D721Med (cell line): ENCODE measurements at regions not wholly inside any gene's neighbourhood (a gene's known extent, or its start where the extent isn't known, plus 50 kb on each side); places are given as distances from the start of the nearest gene placed in this dataset.

Source experiments
- DNase-seq: peaks from one replicate; pipeline ENCODE4 v3.0.0; 2011; ENCODE audit warnings: low spot score; ENCODE audit not compliant: insufficient read length
- FAIRE-seq: peaks from 2 replicates; lab custom pipeline; 2011; peaks lifted over from hg19 to GRCh38; lab: Jason Lieb, UNC
- TF ChIP-seq, protein P1 (sequence below): IDR thresholded peaks from 2 replicates; pipeline ENCODE4 v1.5.1; 2012; ENCODE audit warnings: mild to moderate bottlenecking, control low read depth; ENCODE audit not compliant: insufficient read depth; ENCODE audit errors: missing control alignments

DNA sequence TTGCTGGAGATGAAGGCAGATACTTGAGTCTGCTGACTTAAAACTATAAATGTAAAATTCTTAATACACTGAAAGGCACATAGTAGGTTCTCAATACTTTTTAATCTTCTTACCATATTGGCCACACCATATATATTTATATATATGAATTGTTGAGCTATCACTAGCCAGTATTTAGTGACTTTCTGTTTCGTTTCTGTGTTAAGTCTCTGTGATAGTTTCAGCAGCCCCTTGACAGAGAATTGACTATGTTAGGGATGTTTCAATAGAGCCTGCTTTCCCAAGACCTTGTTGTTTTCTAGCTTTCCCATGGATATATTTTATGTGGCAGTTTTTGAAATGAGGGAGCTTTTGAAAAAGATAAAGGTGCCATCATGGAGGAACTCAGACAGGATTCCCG is 206.5 kb upstream of the GOT2 start:
- no peak for DNase-seq
- TF ChIP-seq, protein P1, sequence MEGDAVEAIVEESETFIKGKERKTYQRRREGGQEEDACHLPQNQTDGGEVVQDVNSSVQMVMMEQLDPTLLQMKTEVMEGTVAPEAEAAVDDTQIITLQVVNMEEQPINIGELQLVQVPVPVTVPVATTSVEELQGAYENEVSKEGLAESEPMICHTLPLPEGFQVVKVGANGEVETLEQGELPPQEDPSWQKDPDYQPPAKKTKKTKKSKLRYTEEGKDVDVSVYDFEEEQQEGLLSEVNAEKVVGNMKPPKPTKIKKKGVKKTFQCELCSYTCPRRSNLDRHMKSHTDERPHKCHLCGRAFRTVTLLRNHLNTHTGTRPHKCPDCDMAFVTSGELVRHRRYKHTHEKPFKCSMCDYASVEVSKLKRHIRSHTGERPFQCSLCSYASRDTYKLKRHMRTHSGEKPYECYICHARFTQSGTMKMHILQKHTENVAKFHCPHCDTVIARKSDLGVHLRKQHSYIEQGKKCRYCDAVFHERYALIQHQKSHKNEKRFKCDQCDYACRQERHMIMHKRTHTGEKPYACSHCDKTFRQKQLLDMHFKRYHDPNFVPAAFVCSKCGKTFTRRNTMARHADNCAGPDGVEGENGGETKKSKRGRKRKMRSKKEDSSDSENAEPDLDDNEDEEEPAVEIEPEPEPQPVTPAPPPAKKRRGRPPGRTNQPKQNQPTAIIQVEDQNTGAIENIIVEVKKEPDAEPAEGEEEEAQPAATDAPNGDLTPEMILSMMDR, result no peak
- FAIRE-seq, result no peak

DNA sequence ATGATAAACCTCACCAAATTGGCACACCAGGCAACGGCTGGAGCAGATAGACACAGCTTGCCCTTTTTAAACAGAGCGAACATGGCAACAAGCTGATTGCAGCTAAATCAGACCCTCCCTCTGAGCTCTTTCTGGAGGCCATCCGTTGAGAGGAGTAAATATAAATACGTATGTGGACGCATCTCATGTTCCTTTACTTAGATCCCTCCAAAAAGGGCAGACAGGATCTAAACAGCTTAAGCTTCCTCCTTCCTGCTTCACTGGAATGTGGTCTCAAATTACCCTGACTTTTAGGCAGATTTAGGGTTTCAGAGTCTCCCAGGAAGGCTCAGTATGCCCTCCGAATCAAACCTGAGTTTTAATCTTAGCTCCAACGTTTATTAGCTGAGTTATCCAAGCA is 204.7 kb upstream of the GOT2 start:
- TF ChIP-seq, protein P1, result no peak
- DNase-seq (no peak), FAIRE-seq (no peak)

DNA sequence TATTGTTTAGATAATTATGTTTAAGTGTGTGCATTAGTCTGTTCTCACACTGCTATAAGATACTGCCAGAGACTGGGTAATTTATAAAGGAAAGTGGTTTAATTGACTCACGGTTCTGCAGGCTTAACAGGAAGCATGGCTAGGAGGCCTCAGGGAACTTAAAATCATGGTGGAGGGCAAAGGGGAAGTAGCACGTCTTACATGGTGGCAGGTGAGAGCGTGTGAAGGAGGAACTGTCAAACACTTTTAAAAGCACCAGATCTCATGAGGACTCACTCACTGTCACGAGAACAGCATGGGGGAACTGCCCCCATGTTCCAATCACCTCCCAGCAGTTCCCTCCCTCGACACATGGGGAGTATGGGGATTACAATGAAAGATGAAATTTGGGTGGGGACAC is 203.5 kb upstream of the GOT2 start:
- no peak for DNase-seq
- TF ChIP-seq, protein P1, result no peak
- FAIRE-seq, result no peak

DNA sequence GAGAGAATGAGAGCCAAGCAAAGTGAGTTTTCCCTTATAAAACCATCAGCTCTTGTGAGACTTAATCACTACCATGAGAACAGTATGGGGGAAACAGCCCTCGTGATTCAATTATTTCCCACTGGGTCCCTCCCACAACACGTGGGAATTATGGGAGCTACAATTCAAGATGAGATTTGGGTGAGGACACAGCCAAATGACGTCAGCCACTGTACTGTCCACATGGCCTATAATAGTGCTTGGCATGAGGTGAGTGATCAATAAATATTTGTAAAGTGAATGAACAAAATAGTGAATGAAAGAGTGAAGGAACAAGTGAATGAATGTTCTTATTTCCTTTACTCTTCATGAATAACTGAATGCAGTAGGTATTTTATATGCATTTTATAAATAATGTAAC is 199.1 kb upstream of the GOT2 start:
- TF ChIP-seq, protein P1, result no peak
- no peak for DNase-seq
- FAIRE-seq, result no peak

DNA sequence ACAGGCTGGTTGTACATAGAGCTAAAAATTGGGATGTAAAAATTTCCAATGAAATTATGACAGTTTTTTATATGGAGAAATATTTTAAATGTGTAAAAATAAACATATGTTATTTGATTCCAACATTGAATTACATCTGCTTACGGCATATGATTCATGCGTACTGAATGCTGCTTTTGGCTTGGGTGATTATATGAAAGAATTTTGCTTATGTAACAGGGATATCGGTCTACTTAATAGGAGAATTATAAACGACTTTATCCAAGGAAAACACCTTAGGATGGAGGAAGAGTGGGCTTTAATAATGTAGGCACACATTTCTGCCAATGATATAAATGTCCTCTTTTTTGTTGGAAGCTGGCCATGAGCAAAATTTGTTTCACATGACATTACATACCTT is 197.3 kb upstream of the GOT2 start:
- no peak for FAIRE-seq

DNA sequence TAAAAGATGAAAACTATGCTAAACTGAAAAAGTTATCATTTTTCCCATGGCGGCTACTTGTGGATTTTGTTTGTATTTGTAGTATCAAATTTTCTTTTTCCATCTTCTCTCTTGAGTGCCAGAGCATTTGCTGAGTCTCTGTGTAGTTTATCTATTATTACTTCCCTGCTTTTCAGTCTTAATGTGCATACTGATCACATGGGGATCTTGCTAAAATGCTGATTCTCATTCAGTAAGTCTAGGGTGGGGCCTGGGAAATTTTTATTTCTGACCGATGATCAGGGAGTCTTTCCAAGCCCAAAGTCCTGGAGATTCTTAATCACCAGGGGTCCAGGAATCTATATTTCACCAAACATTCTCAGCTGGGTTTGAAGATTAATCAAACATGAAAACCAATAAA is 189.0 kb upstream of the GOT2 start:
- FAIRE-seq, result no peak
- TF ChIP-seq, protein P1, result no peak
- DNase-seq, result no peak

More for the DNA sequence above, 197.3 kb upstream of the GOT2 start:
- TF ChIP-seq, protein P1, result no peak
- DNase-seq, result no peak

DNA sequence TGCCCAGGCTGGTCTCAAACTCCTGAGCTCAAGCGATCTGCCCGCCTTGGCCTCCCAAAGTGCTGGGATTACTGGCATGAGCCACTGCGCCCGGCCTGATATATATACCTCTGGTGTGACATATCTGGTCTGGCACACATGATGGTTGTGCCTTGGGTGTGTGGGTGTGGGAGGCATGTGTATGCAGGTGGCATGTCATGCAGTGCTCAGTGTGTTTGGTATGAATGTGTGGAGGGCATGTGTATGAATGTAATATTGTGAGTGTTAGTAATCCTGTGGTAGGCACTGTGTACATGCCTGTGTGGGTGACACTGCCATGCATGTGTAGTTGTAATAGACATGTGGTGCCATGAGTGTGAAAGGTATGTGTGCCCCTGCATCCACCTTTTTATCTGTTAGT is 179.3 kb upstream of the GOT2 start:
- FAIRE-seq (no peak), DNase-seq (no peak)

More for the DNA sequence above, 179.3 kb upstream of the GOT2 start:
- TF ChIP-seq, protein P1, result no peak
